ENCODE measurements at regions not wholly inside any gene's neighbourhood (a gene's known extent, or its start where the extent isn't known, plus 50 kb on each side); places are given as distances from the start of the nearest gene placed in this dataset.

DNA sequence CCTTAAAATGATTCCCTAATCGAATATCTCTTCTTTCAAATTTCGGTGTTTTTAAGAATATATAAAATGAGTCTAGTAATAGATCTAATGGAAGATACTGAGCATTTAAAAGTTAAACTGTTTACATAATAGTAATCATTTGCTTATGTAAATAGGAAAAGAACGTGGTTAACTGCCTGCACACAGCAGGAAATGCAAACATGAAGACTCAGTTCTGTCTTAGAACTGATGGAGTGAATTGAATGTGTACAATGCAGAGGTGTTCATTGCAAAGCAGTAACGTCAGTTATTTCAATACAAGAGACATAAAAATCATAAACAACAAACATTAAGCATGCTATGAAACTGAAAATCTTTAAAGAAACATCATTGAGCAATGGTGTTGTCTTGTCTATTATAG, 359.4 kb upstream of the ADAMTS5 start:
- TF ChIP-seq, protein P1, sequence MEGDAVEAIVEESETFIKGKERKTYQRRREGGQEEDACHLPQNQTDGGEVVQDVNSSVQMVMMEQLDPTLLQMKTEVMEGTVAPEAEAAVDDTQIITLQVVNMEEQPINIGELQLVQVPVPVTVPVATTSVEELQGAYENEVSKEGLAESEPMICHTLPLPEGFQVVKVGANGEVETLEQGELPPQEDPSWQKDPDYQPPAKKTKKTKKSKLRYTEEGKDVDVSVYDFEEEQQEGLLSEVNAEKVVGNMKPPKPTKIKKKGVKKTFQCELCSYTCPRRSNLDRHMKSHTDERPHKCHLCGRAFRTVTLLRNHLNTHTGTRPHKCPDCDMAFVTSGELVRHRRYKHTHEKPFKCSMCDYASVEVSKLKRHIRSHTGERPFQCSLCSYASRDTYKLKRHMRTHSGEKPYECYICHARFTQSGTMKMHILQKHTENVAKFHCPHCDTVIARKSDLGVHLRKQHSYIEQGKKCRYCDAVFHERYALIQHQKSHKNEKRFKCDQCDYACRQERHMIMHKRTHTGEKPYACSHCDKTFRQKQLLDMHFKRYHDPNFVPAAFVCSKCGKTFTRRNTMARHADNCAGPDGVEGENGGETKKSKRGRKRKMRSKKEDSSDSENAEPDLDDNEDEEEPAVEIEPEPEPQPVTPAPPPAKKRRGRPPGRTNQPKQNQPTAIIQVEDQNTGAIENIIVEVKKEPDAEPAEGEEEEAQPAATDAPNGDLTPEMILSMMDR (IDR thresholded peaks at IDR 0.05), result no peak
- no peak for TF ChIP-seq POLR2A (IDR thresholded peaks at IDR 0.05)
